ENCODE measurements at regions not wholly inside any gene's neighbourhood (a gene's known extent, or its start where the extent isn't known, plus 50 kb on each side); places are given as distances from the start of the nearest gene placed in this dataset.

- Histone ChIP-seq H3K4me2 (replicated peaks; ENCODE audit: low read depth, low read length, poor library complexity, severe bottlenecking) (no peak overlapping the region), H2AFZ (ENCODE audit: insufficient read depth, low read depth, low read length, poor library complexity, severe bottlenecking) (no peak overlapping the region), H3K79me2 (ENCODE audit: control insufficient read depth, insufficient read depth, low read length) (no peaks in the 10 kb centered on the region), H4K20me1 (ENCODE audit: control insufficient read depth, insufficient read depth, low read length, poor library complexity, severe bottlenecking) (no peaks in the 10 kb centered on the region), H3K36me3 (replicated peaks in 1 of 2; ENCODE audit: control extremely low read depth in 1 of 2, control insufficient read depth in 1 of 2, extremely low read depth in 1 of 2, insufficient read depth in 2 of 2, low read length in 1 of 2) (no peaks in the 10 kb centered on the region), H3K4me3 (ENCODE audit: control extremely low read depth in 1 of 5, extremely low read depth in 1 of 5, insufficient read depth in 1 of 5, low read depth in 2 of 5, low read length in 4 of 5) (no peak overlapping the region), H3K9ac (ENCODE audit: low read length) (no peak overlapping the region), H3K27me3 (replicated peaks in 1 of 4; ENCODE audit: control extremely low read depth in 1 of 4, control insufficient read depth in 3 of 4, insufficient read depth in 4 of 4, low read length in 3 of 4) (no peaks in the 10 kb centered on the region), H3K9me3 (ENCODE audit: control extremely low read depth in 1 of 3, control insufficient read depth in 2 of 3, insufficient read depth in 1 of 3, low read length in 2 of 3) (peaks cover 0 to 3% (median 0%) of the 10 kb centered on the region in 3 donors), H3K27ac (ENCODE audit: low read length in 2 of 2) (no peak overlapping the region), H3K4me1 (ENCODE audit: control insufficient read depth in 2 of 2, insufficient read depth in 2 of 2, low read length in 2 of 2) (no peaks in the 10 kb centered on the region)
- no peak overlapping the region for H3K27ac Mint-ChIP-seq
- WGBS (ENCODE audit: insufficient coverage), result 100% methylated on average over 1 of the region's 2 CpGs
- no peak for ATAC-seq (ENCODE audit: low read depth)
- no peak for DNase-seq
- H3K9me3 Mint-ChIP-seq (ENCODE audit: insufficient read depth), result no peaks in the 10 kb centered on the region
- H3K27me3 Mint-ChIP-seq, result no peaks in the 10 kb centered on the region
- TF ChIP-seq CTCF (IDR thresholded peaks at IDR 0.05), result no peak
- no peak for TF ChIP-seq EZH2 (IDR thresholded peaks at IDR 0.05; ENCODE audit: borderline replicate concordance, insufficient read depth, low read depth, low read length, poor library complexity, severe bottlenecking)
- ChIA-PET POLR2A (no interaction called here), CTCF (no interaction called here)
- no peak overlapping the region for H3K4me3 Mint-ChIP-seq
- H3K4me1 Mint-ChIP-seq, result no peaks in the 10 kb centered on the region
- intact Hi-C loops (cut with micrococcal nuclease), result no loop called here
Observed at GRCh38 chr13:80858131-80858530, 517.2 kb upstream of the SPRY2 start.

- POLR2A ChIA-PET, result no interaction called here
- no peaks in the 10 kb centered on the region for H3K9me3 ChIP-seq (ENCODE audit: control extremely low read depth in 1 of 3, control insufficient read depth in 2 of 3, insufficient read depth in 1 of 3, low read length in 2 of 3)
- Mint-ChIP-seq H3K9me3 (ENCODE audit: insufficient read depth) (no peaks in the 10 kb centered on the region), H3K27ac (no peak overlapping the region), H3K4me3 (no peak overlapping the region), H3K27me3 (no peaks in the 10 kb centered on the region), H3K4me1 (no peaks in the 10 kb centered on the region)
- no peak overlapping the region for H3K4me2 ChIP-seq (replicated peaks; ENCODE audit: low read depth, low read length, poor library complexity, severe bottlenecking)
- ATAC-seq (ENCODE audit: low read depth), result no peak
- no peak overlapping the region for H2AFZ ChIP-seq (ENCODE audit: insufficient read depth, low read depth, low read length, poor library complexity, severe bottlenecking)
- no peak overlapping the region for H3K4me3 ChIP-seq (ENCODE audit: control extremely low read depth in 1 of 5, extremely low read depth in 1 of 5, insufficient read depth in 1 of 5, low read depth in 2 of 5, low read length in 4 of 5)
- H3K27ac ChIP-seq (ENCODE audit: low read length in 2 of 2), result no peak overlapping the region
- CTCF ChIA-PET, result no interaction called here
- no peak for TF ChIP-seq CTCF (IDR thresholded peaks at IDR 0.05)
- no peak for TF ChIP-seq EZH2 (IDR thresholded peaks at IDR 0.05; ENCODE audit: borderline replicate concordance, insufficient read depth, low read depth, low read length, poor library complexity, severe bottlenecking)
- no peaks in the 10 kb centered on the region for H3K4me1 ChIP-seq (ENCODE audit: control insufficient read depth in 2 of 2, insufficient read depth in 2 of 2, low read length in 2 of 2)
- H3K27me3 ChIP-seq (replicated peaks in 1 of 4; ENCODE audit: control extremely low read depth in 1 of 4, control insufficient read depth in 3 of 4, insufficient read depth in 4 of 4, low read length in 3 of 4), result no peaks in the 10 kb centered on the region
- H4K20me1 ChIP-seq (ENCODE audit: control insufficient read depth, insufficient read depth, low read length, poor library complexity, severe bottlenecking), result no peaks in the 10 kb centered on the region
- no peak for DNase-seq
- H3K9ac ChIP-seq (ENCODE audit: low read length), result no peak overlapping the region
- no peaks in the 10 kb centered on the region for H3K79me2 ChIP-seq (ENCODE audit: control insufficient read depth, insufficient read depth, low read length)
- H3K36me3 ChIP-seq (replicated peaks in 1 of 2; ENCODE audit: control extremely low read depth in 1 of 2, control insufficient read depth in 1 of 2, extremely low read depth in 1 of 2, insufficient read depth in 2 of 2, low read length in 1 of 2), result no peaks in the 10 kb centered on the region
- intact Hi-C loops (cut with micrococcal nuclease), result no loop called here
Observed at GRCh38 chr13:80857321-80857720, 516.4 kb upstream of the SPRY2 start.
